HG03097 (cell line): ENCODE measurements at regions not wholly inside any gene's neighbourhood (a gene's known extent, or its start where the extent isn't known, plus 50 kb on each side); places are given as distances from the start of the nearest gene placed in this dataset.
A peak's percentile ranks its signal among the peaks of the same experiment; 100 is the strongest.
"Not testable (repeated sequence)": the region's sequence is repeated elsewhere in the genome, so short reads cannot be mapped to it uniquely, and the experiment has no call there.

ENCODE experiments used
- ATAC-seq: cut with Tn5 transposase; IDR thresholded peaks from one replicate; pipeline ENCODE4 v1.9.1; 2021; ENCODE audit not compliant: unreplicated experiment, low FRiP score

DNA sequence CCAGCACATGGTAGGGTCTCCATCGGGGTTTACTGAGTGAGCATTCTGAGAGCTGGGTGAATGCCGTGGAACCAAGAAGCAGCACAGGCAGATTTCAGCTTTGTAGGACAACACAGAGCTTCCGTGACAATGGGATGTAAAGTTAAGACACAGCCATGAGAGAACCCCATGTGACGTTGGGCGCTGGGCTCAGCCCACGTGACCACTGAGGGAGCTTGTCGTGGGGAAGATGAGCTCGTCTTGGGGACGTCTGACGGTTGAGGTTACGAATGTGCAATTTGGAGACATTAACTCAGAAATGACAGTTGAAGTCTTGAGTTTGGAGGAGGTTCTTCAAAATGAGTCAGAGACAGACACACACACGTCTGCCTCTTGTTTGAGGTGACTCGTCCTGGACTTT lies 51.5 kb upstream of the MUC20 start:
- not testable (repeated sequence) for ATAC-seq

DNA sequence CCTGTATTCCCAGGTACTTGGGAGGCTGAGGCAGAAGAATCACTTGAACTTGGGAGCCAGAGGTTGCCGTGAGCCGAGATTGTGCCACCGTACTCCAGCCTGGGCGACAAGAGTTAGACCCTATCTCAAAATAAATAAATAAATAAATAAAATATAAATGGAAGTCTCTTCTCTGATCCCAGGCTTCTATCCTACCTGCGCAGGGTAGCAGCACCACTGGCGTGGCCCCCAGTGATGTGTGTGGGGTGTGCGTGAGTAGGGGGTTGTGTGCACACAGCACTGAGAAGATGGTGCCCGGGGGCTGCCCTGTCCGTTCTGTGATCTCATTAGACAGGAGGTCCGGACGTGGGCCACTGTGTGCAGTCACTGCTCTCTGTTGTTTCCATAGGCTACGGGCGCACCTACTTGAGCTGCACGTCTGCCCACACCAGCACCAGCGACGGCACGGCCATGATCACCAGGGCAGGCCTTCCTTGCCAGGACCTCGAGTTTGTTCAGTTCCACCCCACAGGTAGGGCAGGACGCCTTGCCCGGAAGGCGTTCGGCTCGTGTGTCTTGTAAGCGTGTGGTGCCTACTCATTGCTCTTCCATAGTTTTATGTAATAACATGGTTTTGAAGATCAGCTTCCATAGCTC lies 52.5 kb upstream of the MUC20 start:
- not testable (repeated sequence) for ATAC-seq

DNA sequence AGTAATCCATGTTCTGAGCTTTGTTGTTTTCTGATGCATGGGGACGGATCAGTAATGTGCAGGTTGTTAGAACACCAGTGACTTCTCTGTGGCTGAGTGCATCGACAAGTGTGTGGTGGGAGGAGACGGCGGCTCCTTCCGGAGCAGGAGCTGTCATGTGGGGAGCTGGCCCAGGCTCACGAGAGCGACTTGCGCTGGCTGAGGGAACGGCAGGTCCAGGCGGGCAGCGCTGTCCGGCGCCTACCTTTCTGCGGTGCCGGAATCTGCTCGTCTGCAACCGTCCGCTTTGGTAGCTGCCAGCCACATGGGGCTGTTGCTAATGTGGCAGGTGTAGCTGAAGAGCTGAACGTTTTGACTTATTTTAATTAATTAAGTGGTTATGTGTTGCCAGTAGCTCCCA lies 55.5 kb upstream of the MUC20 start:
- not testable (repeated sequence) for ATAC-seq

DNA sequence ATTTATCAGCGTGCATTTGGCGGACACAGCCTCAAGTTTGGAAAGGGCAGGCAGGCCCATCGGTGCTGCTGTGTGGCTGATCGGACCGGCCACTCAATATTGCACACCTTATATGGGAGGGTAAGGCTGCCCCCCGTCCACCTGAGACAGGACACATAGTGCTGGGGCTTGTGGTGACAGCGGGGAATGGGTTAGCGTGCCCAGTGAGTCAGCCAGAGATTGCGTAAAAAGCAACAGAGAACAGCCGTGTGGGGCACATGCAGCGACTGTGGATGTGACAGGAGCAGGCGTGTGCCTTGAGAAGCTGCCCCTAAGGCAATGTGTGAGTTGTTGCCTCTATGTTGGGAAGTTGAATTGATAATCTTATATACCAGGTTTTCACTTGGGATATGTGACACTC lies 56.6 kb upstream of the MUC20 start:
- ATAC-seq, result not testable (repeated sequence)

DNA sequence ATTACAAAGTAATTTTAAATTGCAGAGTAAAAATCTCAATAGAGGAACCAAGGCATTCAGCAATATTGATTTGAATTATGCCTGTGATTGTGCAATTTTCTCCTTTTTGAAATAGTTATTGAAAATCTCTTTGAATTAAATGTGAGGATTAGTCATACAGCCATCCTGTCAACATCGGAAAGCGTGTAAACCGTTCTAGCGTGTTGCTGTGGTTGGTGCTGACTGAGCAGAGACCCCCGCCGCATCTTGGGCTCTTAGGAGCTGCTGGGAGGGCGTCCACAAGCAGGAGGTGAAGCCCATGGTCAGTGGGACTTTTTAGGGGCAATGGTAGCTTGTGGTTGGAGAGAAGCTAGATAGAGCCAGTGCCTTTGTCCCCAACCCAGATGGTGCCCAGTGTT lies 61.6 kb upstream of the MUC20 start:
- ATAC-seq, result not testable (repeated sequence)

DNA sequence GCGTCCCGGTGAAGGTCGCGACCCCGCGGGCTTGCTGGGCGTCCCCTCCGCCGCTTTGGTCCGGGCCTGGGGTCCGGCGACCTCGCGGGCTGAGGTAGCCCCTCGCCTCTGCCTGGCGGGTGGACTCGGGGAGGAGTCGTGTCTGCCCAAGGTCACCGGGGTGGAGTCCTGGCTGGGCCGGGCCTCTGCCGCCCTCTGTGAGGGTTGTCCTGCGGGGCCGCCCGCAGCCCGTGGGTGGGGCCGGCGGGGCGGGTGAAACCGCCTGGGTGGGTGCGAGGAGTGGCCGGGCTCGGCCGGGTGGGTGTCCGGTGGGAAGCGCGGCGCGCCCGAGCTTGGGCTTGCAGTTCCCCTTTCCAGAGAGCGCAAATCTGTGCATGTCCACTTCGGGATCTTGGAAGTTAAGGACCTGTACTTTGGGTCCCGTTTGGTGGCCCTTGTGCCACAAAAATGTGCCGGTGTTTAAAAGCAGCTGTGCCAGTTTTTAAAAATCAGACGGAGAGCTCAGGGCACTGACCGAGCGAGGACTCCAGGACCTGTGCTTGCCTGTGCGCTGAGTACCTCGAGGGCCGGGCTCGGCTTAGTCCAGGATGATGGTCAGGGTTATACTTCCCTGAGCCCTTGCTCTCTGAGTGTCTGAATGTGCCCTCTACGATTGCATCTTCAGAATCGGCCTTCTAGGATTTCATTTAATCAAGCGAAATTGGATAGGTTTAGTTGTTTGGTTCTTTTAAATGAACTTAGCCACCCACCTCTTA lies 62.2 kb upstream of the MUC20 start:
- ATAC-seq, result not testable (repeated sequence)

DNA sequence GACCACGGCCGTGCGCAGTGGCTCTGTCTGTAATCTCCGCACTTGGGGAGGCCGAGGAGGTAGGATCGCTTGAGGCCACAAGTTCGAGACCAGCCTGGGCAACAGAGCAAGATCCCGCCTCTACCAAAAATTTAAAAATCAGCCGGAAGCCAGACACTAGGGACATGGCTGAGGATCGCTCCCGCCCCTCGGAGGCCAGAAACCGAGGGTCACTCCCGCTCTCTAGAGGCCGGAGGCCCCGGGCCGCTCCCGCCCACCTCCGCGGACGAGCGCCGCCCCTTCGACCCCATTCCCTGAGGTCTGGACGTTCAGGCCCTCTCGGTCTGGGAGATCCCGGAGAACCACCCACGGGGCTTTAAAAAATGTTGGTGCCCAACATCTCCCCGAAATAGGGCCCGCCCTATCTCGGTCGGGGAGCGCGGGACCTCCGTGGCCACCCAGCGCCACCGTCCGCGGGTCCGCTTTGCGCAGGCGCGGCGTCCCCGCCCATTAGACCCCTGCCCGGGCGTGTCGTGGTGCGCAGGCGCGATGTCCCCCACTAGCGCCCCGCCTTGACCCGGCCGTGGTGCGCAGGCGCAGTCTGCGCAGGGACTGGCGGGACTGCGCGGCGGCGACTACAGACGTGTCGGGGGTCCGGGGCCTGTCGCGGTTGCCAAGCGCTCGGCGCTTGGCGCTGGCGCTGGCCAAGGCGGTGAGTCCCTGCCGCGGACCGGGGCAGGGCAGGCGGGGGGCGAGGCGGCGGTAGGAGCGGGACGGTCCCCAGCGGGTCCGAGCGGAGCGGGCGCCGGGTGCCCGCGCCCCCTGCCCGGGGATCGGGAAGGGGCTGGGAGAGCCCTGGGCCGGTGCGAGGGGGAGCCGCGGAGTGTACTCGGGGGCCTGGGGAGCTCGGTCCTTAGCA lies 63.1 kb upstream of the MUC20 start:
- ATAC-seq, result peak; percentile 82

DNA sequence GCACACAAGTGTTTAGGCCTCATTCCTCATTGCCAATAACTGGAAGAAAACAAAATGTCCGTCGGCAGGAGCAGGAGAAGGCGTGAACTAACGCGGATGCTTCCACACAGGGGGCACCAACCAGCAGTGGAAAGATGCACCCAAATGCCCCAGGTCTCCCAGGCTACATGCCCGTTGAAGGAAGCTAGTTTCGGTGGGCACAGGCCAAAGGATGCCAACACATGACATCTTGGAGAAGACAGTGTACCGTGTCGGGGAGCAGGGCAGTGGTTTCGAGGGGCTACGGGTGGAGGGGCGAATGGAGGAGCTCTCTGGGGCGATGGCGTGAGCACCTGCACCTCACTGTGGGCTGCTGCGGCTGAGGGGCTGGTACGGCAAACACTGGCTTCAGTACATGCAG lies 64.7 kb upstream of the MUC20 start:
- not testable (repeated sequence) for ATAC-seq

DNA sequence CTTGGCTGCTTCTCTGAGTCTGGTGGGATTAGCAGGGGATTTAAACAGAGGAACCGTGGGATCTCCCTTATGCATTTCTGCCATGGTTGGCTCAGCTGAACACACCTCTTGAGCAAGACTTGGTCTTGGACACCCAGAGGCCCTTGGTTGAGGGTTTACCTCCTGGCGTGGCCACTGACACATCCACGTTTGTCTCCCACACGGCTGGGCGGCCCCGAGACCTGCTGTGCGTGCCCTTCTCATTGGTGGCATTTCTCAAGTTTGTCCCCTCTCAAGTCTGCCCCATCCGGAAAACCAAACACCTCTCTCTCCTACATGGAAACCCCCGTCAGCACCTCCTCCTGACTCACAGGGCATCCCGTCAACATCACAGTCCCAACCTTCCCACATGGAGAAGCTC lies 66.0 kb upstream of the MUC20 start:
- ATAC-seq, result not testable (repeated sequence)

DNA sequence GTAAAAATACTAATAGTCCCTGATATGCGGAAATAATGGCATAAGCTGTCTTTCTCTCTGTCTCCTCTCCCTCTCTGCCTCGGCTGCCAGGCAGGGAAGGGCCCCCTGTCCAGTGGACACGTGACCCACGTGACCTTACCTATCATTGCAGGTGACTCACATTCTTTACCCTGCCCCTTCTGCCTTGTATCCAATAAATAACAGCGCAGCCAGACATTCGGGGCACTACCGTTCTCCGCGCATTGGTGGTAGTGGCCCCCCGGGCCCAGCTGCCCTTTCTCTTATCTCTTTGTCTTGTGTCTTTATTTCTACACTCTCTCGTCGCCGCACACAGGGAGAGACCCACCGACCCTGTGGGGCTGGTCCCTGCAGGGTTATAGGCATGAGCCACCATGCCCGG lies 66.6 kb upstream of the MUC20 start:
- ATAC-seq, result not testable (repeated sequence)

DNA sequence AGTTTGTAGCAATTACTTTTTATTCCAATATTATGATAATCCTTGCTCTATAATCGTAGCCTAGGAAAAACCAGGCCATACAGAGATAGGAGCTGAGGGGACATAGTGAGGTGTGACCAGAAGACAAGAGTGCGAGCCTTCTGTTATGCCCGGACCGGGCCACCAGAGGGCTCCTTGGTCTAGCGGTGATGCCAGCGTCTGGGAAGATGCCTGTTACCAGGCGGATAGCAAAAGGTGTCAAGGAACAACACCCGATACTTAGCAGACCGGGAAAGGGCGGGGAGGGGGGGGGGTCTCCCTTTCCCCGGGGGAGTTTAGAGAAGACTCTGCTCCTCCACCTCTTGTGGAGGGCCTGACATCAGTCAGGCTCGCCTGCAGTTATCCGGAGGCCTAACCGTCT lies 67.1 kb upstream of the MUC20 start:
- ATAC-seq, result not testable (repeated sequence)

DNA sequence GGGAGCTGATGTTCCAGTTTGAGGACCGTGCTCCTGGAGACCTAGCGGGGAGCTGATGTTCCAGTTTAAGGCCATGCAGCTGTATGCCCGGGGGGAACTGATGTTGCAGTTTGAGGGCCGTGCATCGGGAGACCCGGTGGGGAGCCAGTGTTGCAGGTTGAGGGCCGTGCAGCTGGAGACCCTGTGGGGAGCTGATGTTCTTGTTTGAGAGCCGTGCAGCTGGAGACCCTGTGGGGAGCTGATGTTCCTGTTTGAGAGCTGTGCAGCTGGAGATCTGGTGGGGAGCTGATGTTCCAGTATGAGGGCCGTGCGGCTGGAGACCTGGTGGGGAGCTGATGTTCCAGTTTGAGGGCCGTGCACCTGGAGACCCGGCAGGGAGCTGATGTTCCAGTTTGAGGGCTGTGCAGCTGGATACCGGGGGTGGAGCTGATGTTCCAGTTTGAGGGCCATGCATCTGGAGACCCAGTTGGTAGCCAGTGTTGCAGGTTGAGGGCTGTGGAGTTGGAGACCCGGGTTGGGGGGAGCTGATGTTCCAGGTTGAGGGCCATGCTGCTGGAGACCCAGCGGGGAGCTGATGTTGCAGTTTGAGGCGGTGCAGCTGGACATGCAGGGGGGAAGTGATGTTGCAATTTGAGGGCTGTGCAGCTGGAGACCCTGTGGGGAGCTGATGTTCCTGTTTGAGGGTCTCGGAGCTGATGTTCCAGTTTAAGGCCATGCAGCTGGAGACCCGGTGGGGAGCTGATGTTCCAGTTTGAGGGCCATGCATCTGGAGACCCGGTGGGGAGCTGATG lies 64.4 kb upstream of the APOD start:
- ATAC-seq, result not testable (repeated sequence)

DNA sequence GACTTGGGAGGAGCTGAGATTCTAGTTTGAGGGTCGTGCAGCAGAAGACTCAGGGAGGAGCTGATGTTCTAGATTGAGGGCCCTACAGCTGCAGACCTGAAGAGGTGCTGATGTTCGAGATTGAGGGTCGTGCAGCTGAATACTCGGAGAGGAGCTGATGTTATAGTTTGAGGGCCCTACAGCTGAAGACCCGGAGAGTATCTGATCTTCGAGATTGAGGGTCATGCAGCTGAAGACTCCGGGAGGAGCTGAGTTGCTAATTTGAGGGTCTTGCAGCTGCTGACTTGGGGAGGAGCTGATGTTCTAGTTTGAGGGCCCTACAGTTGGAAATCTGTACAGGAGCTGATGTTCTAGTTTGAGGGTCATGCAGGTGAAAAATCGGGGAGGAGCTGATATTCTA lies 62.1 kb upstream of the APOD start:
- ATAC-seq, result not testable (repeated sequence)

DNA sequence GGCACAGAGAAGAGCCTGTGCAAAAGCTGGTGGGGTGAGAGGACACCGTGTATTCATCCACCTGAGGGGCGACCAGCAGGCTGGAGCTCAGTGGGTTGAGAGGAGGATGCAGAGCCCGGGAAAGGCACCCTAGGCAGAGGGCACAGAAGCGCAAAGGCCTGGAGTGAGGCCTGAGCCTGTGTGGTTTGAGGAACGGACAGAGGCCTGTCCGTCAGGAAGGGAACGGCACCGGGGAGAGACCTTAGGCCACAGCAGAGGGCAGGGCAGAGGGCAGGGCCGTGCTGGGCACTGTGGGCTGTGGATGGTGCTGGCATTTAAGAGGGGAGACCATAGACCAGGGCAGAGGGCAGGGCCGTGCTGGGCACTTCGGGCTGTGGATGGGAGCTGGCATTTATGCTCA lies 59.5 kb upstream of the APOD start:
- ATAC-seq, result not testable (repeated sequence)

DNA sequence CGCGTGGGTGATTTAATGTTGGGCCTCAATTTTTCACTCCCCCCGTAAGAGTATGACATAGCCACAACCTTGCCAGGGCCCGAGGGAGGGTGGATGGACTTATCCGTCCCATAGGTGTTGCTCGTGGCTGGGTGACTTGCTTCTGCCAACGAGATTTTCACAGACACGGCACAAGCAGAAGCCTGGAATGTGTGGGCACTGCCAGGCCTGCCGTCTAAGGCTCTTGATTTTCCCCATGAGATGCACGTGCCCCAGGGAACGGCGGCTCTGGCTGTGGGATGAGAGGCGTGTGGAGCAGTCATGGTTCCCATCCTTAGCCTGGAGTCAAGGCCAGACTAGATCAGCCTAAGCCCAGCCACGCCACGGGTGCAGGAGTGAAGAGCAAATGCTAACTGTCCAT lies 58.6 kb upstream of the APOD start:
- not testable (repeated sequence) for ATAC-seq

DNA sequence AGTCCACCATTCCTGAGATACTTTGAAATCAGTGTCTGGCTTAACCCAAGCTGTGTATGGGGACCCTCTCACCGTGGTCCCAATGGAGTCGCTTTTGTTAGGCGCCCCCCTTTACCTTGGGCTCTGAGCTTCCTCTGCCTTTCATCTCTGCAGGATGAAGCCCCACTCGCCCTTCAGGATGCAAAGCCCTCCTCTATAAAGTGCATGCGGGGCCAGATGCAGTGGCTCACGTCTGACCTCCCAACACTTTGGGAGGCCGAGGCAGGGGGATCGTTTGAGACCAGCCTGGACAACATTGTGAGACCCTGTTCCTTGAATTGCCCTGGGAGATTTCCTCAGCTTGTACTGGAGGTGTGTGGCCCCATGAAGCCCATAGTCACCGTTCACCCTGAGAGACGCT lies 54.7 kb upstream of the APOD start:
- not testable (repeated sequence) for ATAC-seq

DNA sequence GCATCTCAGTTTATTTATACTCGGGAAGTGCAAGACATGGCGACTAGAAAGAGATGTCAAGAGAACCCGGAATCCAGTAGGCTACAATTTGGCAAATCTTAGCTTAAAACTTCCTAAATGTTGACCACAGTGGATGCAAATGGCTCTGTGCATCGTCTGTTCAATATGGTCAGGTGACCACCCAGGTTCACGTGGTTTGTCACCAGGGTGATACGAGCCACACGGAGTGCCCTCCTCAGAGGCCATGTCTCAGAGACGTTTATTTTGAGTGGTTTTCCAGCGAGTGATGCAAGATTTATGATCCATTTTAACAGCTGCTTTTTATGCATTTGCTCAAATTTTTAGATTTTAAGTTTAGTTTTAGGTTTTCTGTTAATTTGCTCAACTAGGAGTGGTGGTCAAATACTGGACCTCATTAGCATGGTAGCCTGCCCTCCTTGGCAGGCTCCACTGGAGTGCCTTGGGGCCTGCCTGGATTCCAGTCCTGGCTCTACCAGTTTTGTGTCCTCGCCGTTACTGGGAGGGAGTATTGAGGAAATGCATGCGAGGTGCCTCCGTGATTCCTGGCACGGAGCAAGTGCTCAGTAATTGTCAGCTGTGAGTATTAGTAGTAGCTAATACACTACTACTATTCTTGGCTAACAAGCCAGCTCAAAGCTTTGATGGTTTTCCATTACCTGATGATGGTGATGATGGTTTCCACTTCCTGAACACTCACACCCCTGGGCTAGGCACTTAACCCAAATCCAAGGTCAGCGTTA lies 53.9 kb upstream of the APOD start:
- not testable (repeated sequence) for ATAC-seq

DNA sequence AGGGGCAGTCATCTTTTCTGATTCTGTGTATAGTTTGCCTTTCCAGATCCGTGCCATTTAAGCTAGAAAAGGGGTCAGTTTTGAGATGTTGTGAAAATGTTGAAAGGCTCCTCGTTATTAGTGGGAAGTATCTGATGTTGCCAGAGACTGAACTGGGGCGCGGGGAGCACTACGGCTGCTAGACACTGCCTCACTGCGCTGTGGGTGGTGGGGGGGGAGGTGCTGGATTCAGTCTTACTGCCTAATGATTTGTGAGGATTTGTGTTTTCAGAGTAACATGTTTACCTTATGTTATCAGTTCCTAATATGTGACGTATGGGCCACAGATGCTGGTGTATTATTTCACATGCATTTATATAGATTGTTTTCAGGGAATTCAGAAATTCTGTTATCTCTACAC lies 53.3 kb upstream of the APOD start:
- ATAC-seq, result not testable (repeated sequence)

DNA sequence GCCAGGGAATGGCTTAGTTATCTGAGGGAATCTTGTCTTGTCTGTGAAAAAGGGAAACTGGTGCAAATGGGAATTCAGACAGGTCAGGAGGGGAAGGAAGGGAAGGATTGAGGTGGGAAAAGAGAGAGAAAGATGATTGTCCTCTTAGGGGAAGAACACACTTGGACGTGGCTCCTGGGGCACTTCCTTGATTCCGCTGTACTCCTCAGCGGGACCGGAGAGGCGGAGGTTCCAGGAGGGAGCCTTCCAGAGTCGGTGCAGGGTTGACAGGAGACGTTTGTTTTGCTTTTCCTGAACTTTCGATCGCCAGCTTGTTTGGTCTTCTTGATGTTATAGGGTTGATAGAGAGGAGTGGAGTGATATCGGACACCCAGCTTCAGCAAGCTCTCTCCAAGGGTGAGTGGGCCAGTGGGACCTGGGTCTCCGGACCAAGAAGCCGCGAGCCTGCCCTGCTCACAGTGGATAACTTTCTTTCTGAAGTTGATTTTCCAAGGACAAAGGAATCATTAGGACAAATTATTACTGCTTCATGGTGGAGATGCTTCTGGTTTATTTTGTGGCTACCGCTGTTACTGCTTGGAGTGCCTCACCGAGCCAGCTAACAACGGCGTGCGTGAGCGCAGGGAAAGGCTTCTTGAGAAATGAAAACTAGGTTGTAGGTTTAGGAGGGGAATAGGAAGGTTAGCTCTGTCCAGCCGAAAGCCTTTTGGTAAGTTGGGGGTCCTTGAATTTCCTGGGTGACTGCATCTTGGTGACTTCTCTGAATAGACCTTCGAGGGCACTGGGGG lies 52.4 kb upstream of the APOD start:
- ATAC-seq, result not testable (repeated sequence)
